ENCODE measurements at regions not wholly inside any gene's neighbourhood (a gene's known extent, or its start where the extent isn't known, plus 50 kb on each side); places are given as distances from the start of the nearest gene placed in this dataset.

DNA sequence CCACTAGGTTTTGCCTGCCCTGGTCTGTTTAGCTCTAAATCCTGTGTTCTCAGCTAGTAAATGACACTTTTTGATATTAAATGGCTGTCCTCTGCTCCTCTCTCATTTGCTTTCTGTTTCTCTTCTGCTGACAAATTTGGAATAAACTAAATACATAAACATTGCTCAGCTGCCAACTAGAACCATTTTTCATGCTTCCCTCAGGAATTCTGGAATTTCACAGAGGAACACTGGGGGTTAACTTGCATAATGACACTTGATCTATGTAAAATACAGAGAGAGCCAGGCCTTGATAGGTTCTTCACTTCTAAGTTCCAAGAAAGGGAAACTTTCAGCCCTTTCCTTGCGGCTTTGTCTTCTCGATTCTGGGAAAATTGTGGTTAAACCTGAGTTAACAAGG lies 450.6 kb upstream of the ST6GAL2 start:
- H3K4me3 ChIP-seq (replicated peaks in 1 of 3; ENCODE audit: low read depth in 2 of 3, low read length in 3 of 3) = no peak overlapping the region
- Mint-ChIP-seq H3K36me3 (no peaks in the 10 kb centered on the region), H3K4me3 (no peak overlapping the region), H3K9me3 (peaks cover 0 to 15% (median 7%) of the 10 kb centered on the region in 7 donors), H3K27ac (no peak overlapping the region), H3K27me3 (ENCODE audit: low read depth in 3 of 3) (peaks cover 0 to 2% (median 0%) of the 10 kb centered on the region in 3 donors), H3K4me1 (no peaks in the 10 kb centered on the region)
- intact Hi-C loops (cut with micrococcal nuclease) = no loop called here
- H3K27ac ChIP-seq (ENCODE audit: low read depth in 1 of 2, low read length in 2 of 2) = no peak overlapping the region
- no peaks in the 10 kb centered on the region for H4K20me1 ChIP-seq (ENCODE audit: insufficient read depth, low read length)
- no peaks in the 10 kb centered on the region for H3K4me1 ChIP-seq (ENCODE audit: control insufficient read depth in 1 of 2, insufficient read depth in 2 of 2, low read length in 2 of 2)
- no peak overlapping the region for H3K9ac ChIP-seq (ENCODE audit: insufficient read depth, low read length, poor library complexity, severe bottlenecking)
- H3K36me3 ChIP-seq (replicated peaks in 1 of 2; ENCODE audit: control insufficient read depth in 1 of 2, insufficient read depth in 2 of 2, low read length in 2 of 2) = no peaks in the 10 kb centered on the region
- no peak for DNase-seq
- WGBS (ENCODE audit: insufficient coverage) = 83% methylated on average over 1 of the region's 2 CpGs
- H3K9me3 ChIP-seq (replicated peaks in 1 of 2; ENCODE audit: control insufficient read depth in 1 of 2, insufficient read depth in 1 of 2, low read length in 2 of 2) = peaks cover 0 to 14% of the 10 kb centered on the region in 2 donors
- H2AFZ ChIP-seq (ENCODE audit: insufficient read depth, low read depth, low read length, poor library complexity, severe bottlenecking) = no peak overlapping the region
- no peaks in the 10 kb centered on the region for H3K79me2 ChIP-seq (ENCODE audit: insufficient read depth, low read length)
- TF ChIP-seq, protein P1, sequence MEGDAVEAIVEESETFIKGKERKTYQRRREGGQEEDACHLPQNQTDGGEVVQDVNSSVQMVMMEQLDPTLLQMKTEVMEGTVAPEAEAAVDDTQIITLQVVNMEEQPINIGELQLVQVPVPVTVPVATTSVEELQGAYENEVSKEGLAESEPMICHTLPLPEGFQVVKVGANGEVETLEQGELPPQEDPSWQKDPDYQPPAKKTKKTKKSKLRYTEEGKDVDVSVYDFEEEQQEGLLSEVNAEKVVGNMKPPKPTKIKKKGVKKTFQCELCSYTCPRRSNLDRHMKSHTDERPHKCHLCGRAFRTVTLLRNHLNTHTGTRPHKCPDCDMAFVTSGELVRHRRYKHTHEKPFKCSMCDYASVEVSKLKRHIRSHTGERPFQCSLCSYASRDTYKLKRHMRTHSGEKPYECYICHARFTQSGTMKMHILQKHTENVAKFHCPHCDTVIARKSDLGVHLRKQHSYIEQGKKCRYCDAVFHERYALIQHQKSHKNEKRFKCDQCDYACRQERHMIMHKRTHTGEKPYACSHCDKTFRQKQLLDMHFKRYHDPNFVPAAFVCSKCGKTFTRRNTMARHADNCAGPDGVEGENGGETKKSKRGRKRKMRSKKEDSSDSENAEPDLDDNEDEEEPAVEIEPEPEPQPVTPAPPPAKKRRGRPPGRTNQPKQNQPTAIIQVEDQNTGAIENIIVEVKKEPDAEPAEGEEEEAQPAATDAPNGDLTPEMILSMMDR (IDR thresholded peaks at IDR 0.05) = no peak
- no peak overlapping the region for H3K4me2 ChIP-seq (replicated peaks; ENCODE audit: extremely low read depth, low read length, poor library complexity, severe bottlenecking)
- H3K27me3 ChIP-seq (ENCODE audit: control insufficient read depth in 2 of 2, insufficient read depth in 2 of 2, low read length in 2 of 2) = no peaks in the 10 kb centered on the region

DNA sequence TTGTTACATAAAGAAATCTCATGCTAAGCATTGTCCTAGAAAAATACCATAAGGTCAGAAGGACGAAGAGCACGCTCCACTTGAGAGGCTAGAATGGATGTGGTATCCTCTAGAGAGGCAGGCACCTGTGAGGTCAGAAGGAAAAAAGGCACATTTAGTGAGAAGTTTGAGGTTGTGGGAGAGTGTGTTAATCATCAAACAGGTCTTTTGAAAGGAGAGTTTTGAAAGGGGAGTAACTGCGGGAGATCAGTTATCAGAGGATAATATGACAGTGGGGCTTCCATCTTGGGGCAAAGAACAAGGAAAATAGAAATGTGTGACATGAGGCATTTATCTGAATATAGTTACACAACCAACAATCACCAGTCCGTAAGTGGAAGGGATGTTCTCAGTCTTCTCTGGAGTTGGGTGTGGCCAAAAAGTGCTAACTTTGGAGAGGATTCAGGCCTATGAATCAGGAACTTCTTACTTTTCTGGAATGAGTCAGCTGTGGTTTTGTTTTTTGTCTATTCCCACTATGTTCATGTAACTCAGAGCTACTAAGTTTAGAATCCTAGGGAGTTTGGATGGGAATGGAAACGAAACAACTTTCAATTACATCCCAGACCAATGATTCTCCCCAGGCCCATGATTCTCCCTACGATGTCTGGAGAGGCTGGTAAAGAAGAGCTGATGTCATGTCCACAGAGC lies 451.4 kb upstream of the ST6GAL2 start:
- Histone ChIP-seq H3K4me1 (ENCODE audit: control insufficient read depth in 1 of 2, insufficient read depth in 2 of 2, low read length in 2 of 2) (no peaks in the 10 kb centered on the region), H4K20me1 (ENCODE audit: insufficient read depth, low read length) (no peaks in the 10 kb centered on the region), H3K4me3 (replicated peaks in 1 of 3; ENCODE audit: low read depth in 2 of 3, low read length in 3 of 3) (no peak overlapping the region), H3K9me3 (replicated peaks in 1 of 2; ENCODE audit: control insufficient read depth in 1 of 2, insufficient read depth in 1 of 2, low read length in 2 of 2) (peaks cover under 1 to 14% of the 10 kb centered on the region in 2 donors), H3K27ac (ENCODE audit: low read depth in 1 of 2, low read length in 2 of 2) (no peak overlapping the region), H3K79me2 (ENCODE audit: insufficient read depth, low read length) (no peaks in the 10 kb centered on the region), H3K36me3 (replicated peaks in 1 of 2; ENCODE audit: control insufficient read depth in 1 of 2, insufficient read depth in 2 of 2, low read length in 2 of 2) (no peaks in the 10 kb centered on the region), H3K9ac (ENCODE audit: insufficient read depth, low read length, poor library complexity, severe bottlenecking) (no peak overlapping the region), H3K27me3 (ENCODE audit: control insufficient read depth in 2 of 2, insufficient read depth in 2 of 2, low read length in 2 of 2) (no peaks in the 10 kb centered on the region), H3K4me2 (replicated peaks; ENCODE audit: extremely low read depth, low read length, poor library complexity, severe bottlenecking) (no peak overlapping the region), H2AFZ (ENCODE audit: insufficient read depth, low read depth, low read length, poor library complexity, severe bottlenecking) (no peak overlapping the region)
- Mint-ChIP-seq H3K4me3 (no peak overlapping the region), H3K4me1 (no peaks in the 10 kb centered on the region), H3K27me3 (ENCODE audit: low read depth in 3 of 3) (peaks cover 0 to 2% (median 0%) of the 10 kb centered on the region in 3 donors), H3K36me3 (no peaks in the 10 kb centered on the region), H3K27ac (no peak overlapping the region), H3K9me3 (peaks cover 0 to 14% (median 7%) of the 10 kb centered on the region in 7 donors)
- no peak for DNase-seq
- intact Hi-C loops (cut with micrococcal nuclease) = no loop called here
- TF ChIP-seq, protein P1 (IDR thresholded peaks at IDR 0.05) = no peak
- 88% methylated on average over 2 of the region's 6 CpGs for WGBS (ENCODE audit: insufficient coverage)

Measured in CD14-positive monocyte (primary cell).